ENCODE measurements at regions not wholly inside any gene's neighbourhood (a gene's known extent, or its start where the extent isn't known, plus 50 kb on each side); places are given as distances from the start of the nearest gene placed in this dataset.

GRCh38 chr2:83725735-83726134, 733.3 kb downstream of the SUCLG1 start:
- no peak for TF ChIP-seq CTCF (conservative IDR thresholded peaks at IDR 0.05; ENCODE audit: low read depth, low read length)
- H3K4me3 ChIP-seq (ENCODE audit: low read length) = no peak overlapping the region
- DNase-seq (ENCODE audit: low read depth) = no peak

GRCh38 chr2:83705146-83705545, 753.9 kb downstream of the SUCLG1 start:
- DNase-seq (ENCODE audit: low read depth) = no peak
- TF ChIP-seq CTCF (conservative IDR thresholded peaks at IDR 0.05; ENCODE audit: low read depth, low read length) = no peak
- no peak overlapping the region for H3K4me3 ChIP-seq (ENCODE audit: low read length)

GRCh38 chr2:83703598-83703997, 755.5 kb downstream of the SUCLG1 start:
- TF ChIP-seq CTCF (conservative IDR thresholded peaks at IDR 0.05; ENCODE audit: low read depth, low read length) = no peak
- H3K4me3 ChIP-seq (ENCODE audit: low read length) = no peak overlapping the region
- DNase-seq (ENCODE audit: low read depth) = no peak

GRCh38 chr2:83696838-83697237, 762.2 kb downstream of the SUCLG1 start:
- TF ChIP-seq CTCF (conservative IDR thresholded peaks at IDR 0.05; ENCODE audit: low read depth, low read length) = no peak
- no peak for DNase-seq (ENCODE audit: low read depth)
- no peak overlapping the region for H3K4me3 ChIP-seq (ENCODE audit: low read length)

- TF ChIP-seq CTCF (conservative IDR thresholded peaks at IDR 0.05; ENCODE audit: low read depth, low read length) = no peak
- DNase-seq (ENCODE audit: low read depth) = no peak
- no peak overlapping the region for H3K4me3 ChIP-seq (ENCODE audit: low read length)
These were observed 763.5 kb downstream of the SUCLG1 start for GRCh38 chr2:83695530-83695929.

- no peak for TF ChIP-seq CTCF (conservative IDR thresholded peaks at IDR 0.05; ENCODE audit: low read depth, low read length)
- H3K4me3 ChIP-seq (ENCODE audit: low read length) = no peak overlapping the region
These were observed 764.0 kb downstream of the SUCLG1 start for GRCh38 chr2:83695037-83695436.

GRCh38 chr2:83689402-83689801, 769.7 kb downstream of the SUCLG1 start:
- H3K4me3 ChIP-seq (ENCODE audit: low read length) = no peak overlapping the region
- no peak for DNase-seq (ENCODE audit: low read depth)
- no peak for TF ChIP-seq CTCF (conservative IDR thresholded peaks at IDR 0.05; ENCODE audit: low read depth, low read length)

More at GRCh38 chr2:83695037-83695436, 764.0 kb downstream of the SUCLG1 start:
- no peak for DNase-seq (ENCODE audit: low read depth)
